ENCODE measurements at regions not wholly inside any gene's neighbourhood (a gene's known extent, or its start where the extent isn't known, plus 50 kb on each side); places are given as distances from the start of the nearest gene placed in this dataset.

DNA sequence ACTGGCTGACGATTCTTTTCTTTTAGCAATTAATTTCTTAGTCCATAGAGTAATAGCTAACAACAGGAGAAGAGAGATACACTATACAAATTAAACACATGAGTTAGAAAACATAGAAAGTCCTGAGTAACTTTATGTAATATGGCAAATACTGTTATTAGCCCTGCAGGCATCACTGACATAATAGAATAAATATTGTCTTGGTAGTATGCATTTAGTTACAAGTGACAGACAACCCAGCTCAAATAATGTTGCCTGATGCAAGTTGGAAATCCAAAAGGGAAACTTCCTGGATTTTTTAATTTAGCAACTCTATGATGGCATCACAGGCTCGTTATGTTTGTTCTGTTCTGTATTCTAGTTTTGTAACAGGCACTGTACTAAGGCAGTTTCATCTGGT is 95.1 kb downstream of the DKK1 start:
- no peaks in the 10 kb centered on the region for H3K36me3 ChIP-seq
- H3K4me3 ChIP-seq = no peak overlapping the region
- ATAC-seq (no peak), DNase-seq (no peak)
- no peak for TF ChIP-seq CTCF (IDR thresholded peaks at IDR 0.05)
- no peaks in the 10 kb centered on the region for H3K4me1 ChIP-seq
- H3K27me3 ChIP-seq = no peaks in the 10 kb centered on the region
- no peak overlapping the region for H3K27ac ChIP-seq
- intact Hi-C loops (cut with DNase I) = no loop called here
- no peaks in the 10 kb centered on the region for H3K9me3 ChIP-seq

DNA sequence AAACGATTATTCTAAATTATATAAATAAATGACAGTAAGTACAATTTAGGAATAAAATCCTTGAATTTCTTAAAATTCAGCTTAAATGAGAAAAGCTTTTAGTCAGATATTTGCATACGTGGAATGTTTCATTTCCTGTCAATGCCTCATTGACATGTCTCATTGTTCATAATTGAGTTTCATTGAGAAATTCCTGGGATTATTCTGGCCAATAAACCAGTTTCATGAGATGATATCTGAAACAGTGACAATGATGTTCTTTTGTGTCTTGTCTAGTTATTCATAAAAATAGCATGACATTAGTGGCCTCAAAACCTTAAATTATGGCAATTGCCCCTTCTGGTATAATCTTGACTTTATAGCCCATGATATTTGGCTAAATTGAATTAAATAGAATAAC is 95.8 kb downstream of the DKK1 start:
- no peak for ATAC-seq
- no peak for DNase-seq
- no peaks in the 10 kb centered on the region for H3K4me1 ChIP-seq
- H3K4me3 ChIP-seq = no peak overlapping the region
- H3K27me3 ChIP-seq = no peaks in the 10 kb centered on the region
- no peak overlapping the region for H3K27ac ChIP-seq
- TF ChIP-seq CTCF (IDR thresholded peaks at IDR 0.05) = no peak
- intact Hi-C loops (cut with DNase I) = no loop called here
- no peaks in the 10 kb centered on the region for H3K36me3 ChIP-seq
- H3K9me3 ChIP-seq = no peaks in the 10 kb centered on the region

- no peak for ATAC-seq
- Histone ChIP-seq H3K27ac (no peak overlapping the region), H3K4me1 (no peaks in the 10 kb centered on the region), H3K4me3 (no peak overlapping the region), H3K36me3 (no peaks in the 10 kb centered on the region), H3K9me3 (no peaks in the 10 kb centered on the region), H3K27me3 (no peaks in the 10 kb centered on the region)
- intact Hi-C loops (cut with DNase I) = no loop called here
- no peak for DNase-seq
- no peak for TF ChIP-seq CTCF (IDR thresholded peaks at IDR 0.05)
These were observed 96.8 kb downstream of the DKK1 start for GRCh38 chr10:52410916-52411315.

GRCh38 chr10:52419281-52419680 is 105.2 kb downstream of the DKK1 start:
- Histone ChIP-seq H3K9me3 (no peaks in the 10 kb centered on the region), H3K27ac (no peak overlapping the region), H3K4me3 (no peak overlapping the region), H3K36me3 (no peaks in the 10 kb centered on the region), H3K27me3 (no peaks in the 10 kb centered on the region), H3K4me1 (no peaks in the 10 kb centered on the region)
- intact Hi-C loops (cut with DNase I) = no loop called here
- ATAC-seq (no peak), DNase-seq (no peak)
- no peak for TF ChIP-seq CTCF (IDR thresholded peaks at IDR 0.05)

DNA sequence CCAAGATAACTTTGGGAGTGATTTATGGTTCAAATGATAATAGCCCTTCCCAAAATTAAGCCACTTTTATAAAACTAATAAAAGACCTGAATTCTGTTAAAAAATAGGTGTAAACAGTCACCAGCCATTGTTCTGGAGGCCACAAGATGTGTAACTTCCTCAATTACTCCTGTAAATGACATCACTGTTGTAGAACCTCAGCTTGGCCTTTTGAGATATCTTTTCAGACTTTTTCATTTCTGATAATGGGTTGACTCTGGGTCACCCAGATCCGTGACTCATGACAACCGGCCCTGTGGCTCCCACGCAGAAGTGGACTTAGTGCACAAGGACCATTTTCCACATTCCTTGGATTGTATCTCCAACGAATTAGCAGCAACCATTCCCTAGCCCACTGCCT is 106.6 kb downstream of the DKK1 start:
- TF ChIP-seq CTCF (IDR thresholded peaks at IDR 0.05) = no peak
- Histone ChIP-seq H3K27ac (no peak overlapping the region), H3K36me3 (no peaks in the 10 kb centered on the region), H3K4me1 (no peaks in the 10 kb centered on the region), H3K4me3 (no peak overlapping the region), H3K9me3 (no peaks in the 10 kb centered on the region), H3K27me3 (no peaks in the 10 kb centered on the region)
- ATAC-seq (no peak), DNase-seq (no peak)
- intact Hi-C loops (cut with DNase I) = no loop called here

DNA sequence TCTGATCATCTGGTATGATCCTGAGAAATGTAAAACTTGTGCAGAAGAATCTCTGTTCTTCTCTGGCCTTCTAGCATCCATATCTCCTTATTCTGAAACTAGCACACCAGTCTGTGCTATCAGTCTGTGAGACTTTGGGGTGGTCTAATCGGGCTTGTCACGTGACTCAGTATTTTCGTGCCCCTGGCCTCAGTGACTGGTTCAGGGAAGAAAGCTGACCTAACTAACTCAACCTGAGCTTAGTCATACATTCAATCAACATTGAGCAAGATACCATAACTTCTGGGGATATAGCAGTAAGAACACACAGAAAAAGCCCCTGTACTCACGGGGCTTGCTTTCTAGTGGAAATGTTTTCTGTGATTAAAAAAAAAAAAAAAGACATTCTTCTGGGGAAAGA is 109.3 kb downstream of the DKK1 start:
- no peaks in the 10 kb centered on the region for H3K4me1 ChIP-seq
- no peak for TF ChIP-seq CTCF (IDR thresholded peaks at IDR 0.05)
- H3K4me3 ChIP-seq = no peak overlapping the region
- H3K9me3 ChIP-seq = no peaks in the 10 kb centered on the region
- intact Hi-C loops (cut with DNase I) = no loop called here
- H3K27ac ChIP-seq = no peak overlapping the region
- no peaks in the 10 kb centered on the region for H3K36me3 ChIP-seq
- no peak for DNase-seq
- ATAC-seq = no peak
- no peaks in the 10 kb centered on the region for H3K27me3 ChIP-seq

Measured in upper lobe of right lung (tissue), 1 donor.